Testis (tissue), 2 donors: ENCODE measurements at regions not wholly inside any gene's neighbourhood (a gene's known extent, or its start where the extent isn't known, plus 50 kb on each side); places are given as distances from the start of the nearest gene placed in this dataset.

Experiments used
- CTCF ChIP-seq, 3 experiments: fragments of 450-650 bp in 2 of 3; fragments of 200-600 bp in 1 of 3; sonication (generic) in 1 of 3; IDR thresholded peaks; one replicate each; pipeline ENCODE4 v1.5.1; 2016 to 2019; ENCODE audit warnings: antibody characterized with exemption in 3 of 3, mild to moderate bottlenecking in 2 of 3, moderate library complexity in 1 of 3
- POLR2A ChIP-seq: fragments of 450-650 bp; IDR thresholded peaks from one replicate; pipeline ENCODE4 v1.6.1; 2017; ENCODE audit warnings: antibody characterized with exemption, mild to moderate bottlenecking, moderate library complexity

- TF ChIP-seq CTCF (IDR thresholded peaks at IDR 0.05), result no peak
- no peak for TF ChIP-seq POLR2A
These were observed 800.0 kb upstream of the FANCL start for GRCh38 chr2:59041139-59041538.
